HUES64 (cell line): ENCODE measurements at regions not wholly inside any gene's neighbourhood (a gene's known extent, or its start where the extent isn't known, plus 50 kb on each side); places are given as distances from the start of the nearest gene placed in this dataset.

ENCODE experiments used
- H3K27ac ChIP-seq: 2 replicates; pipeline ENCODE4 v1.7.0; 2013; ENCODE audit warnings: low read depth, low read length, inconsistent platforms
- H3K27me3 ChIP-seq: 2 replicates; pipeline ENCODE4 v1.6.1; 2013; ENCODE audit warnings: mild to moderate bottlenecking, low read length; ENCODE audit not compliant: insufficient read depth
- H3K36me3 ChIP-seq: 2 replicates; pipeline ENCODE4 v1.6.1; 2013; ENCODE audit warnings: mild to moderate bottlenecking, low read length; ENCODE audit not compliant: insufficient read depth
- H3K4me1 ChIP-seq: 2 replicates; pipeline ENCODE4 v1.6.1; 2013; ENCODE audit warnings: mild to moderate bottlenecking, low read length, moderate library complexity; ENCODE audit not compliant: insufficient read depth
- H3K4me3 ChIP-seq: 2 replicates; pipeline ENCODE4 v1.5.1; 2013; ENCODE audit warnings: mild to moderate bottlenecking, low read length, moderate library complexity
- H3K9ac ChIP-seq: 2 replicates; pipeline ENCODE4 v1.6.1; 2013; ENCODE audit warnings: mild to moderate bottlenecking, low read depth, low read length
- H3K9me3 ChIP-seq: 2 replicates; pipeline ENCODE4 v1.6.1; 2013; ENCODE audit warnings: low read depth, low read length; ENCODE audit not compliant: insufficient read depth
- WGBS: fragments of 150-250, 120-280 bp; methylation state at CpG from one replicate; pipeline ENCODE4 v1.1.7; 2013; ENCODE audit warnings: missing lambda C conversion rate; 5-methylcytosine and 5-hydroxymethylcytosine counted together

DNA sequence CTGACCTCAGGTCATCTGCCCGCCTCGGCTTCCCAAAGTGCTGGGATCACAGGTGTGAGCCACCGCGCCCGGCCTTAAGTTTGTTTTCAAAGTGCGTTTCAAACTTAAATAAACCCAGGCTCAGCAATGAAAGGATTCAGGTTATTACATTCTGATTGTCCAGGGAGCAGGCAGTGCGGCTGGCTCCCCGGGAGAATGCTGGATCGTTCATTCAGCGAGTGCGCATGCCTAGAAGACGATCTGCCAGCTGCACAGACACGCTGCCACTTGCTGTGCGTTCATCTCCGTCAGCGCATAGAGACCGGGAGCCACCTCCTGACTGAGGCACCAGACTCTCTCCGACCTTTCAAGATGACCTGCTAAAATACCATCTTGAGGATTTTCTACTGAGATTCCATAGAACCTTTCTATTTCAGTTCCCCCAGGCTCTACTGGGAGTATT is 163.9 kb upstream of the ZNF217 start:
- WGBS = 95% methylated on average over 18 of the region's 18 CpGs
- H3K4me3 ChIP-seq = no peak overlapping the region
- H3K9ac ChIP-seq = no peak overlapping the region
- H3K27ac ChIP-seq = no peak overlapping the region
- no peaks in the 10 kb centered on the region for H3K27me3 ChIP-seq
- H3K36me3 ChIP-seq = no peaks in the 10 kb centered on the region
- peaks cover 29% of the 10 kb centered on the region for H3K4me1 ChIP-seq
- no peaks in the 10 kb centered on the region for H3K9me3 ChIP-seq

- Histone ChIP-seq H3K36me3 (no peaks in the 10 kb centered on the region), H3K9me3 (no peaks in the 10 kb centered on the region), H3K27me3 (no peaks in the 10 kb centered on the region), H3K27ac (peak overlapping the region; percentile 21; the same call in 1 of the 2 replicates), H3K9ac (no peak overlapping the region), H3K4me3 (no peak overlapping the region), H3K4me1 (peaks cover 44% of the 10 kb centered on the region)
- WGBS = 87% methylated on average over 8 of the region's 8 CpGs
Measured at GRCh38 chr20:53755733-53756531, 162.3 kb upstream of the ZNF217 start.

GRCh38 chr20:53753880-53754459 is 160.3 kb upstream of the ZNF217 start:
- WGBS = no CpG with 5 or more reads among the region's 2 CpGs
- Histone ChIP-seq H3K4me3 (no peak overlapping the region), H3K9ac (peak overlapping the region; percentile 73; the same call in 1 of the 2 replicates), H3K27ac (peak overlapping the region; percentile 92), H3K36me3 (no peaks in the 10 kb centered on the region), H3K27me3 (no peaks in the 10 kb centered on the region), H3K9me3 (no peaks in the 10 kb centered on the region), H3K4me1 (peaks cover 51% of the 10 kb centered on the region)

DNA sequence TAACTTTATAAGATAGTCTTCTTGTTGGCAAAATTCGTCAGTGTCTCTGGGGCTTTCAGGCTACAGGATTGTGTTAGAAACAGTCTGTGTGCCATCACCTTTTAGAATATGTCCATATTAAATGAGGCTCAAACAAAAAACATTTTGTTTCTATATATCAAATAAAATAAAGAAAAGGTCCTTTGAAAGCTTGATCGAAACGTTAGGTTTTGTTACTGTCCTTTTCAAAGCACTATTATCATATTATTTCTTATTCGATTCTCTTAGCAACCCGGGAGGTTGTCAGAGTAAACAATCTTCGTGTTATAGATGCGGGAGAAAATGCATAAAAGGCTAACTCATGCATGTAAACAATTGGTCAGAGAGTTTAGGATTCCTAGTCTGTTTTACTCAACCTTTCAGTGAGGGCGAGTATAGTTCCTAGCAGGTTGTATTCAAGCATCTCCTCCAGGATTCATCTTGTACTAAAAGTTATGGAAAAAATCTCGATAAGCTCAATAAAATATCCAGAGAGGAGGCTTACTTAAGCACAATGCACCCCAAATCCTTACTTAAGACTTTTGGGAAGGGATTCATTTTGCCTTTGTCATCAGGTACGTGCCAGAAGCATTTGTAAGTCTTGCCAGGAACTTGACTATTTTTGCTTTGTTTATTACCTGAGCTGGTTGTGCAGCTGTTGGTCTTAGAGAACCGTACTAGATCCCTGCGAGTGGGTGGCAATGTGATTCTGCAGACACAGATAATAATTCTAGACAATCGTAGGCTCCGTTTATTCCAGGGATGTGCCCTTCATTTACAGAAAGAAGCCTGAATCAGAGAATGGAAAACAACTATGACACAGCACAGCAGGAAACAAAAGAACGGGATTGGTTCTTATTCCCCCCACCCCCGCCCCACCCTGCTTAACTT is 159.6 kb upstream of the ZNF217 start:
- Histone ChIP-seq H3K36me3 (no peaks in the 10 kb centered on the region), H3K9ac (peak overlapping the region; percentile 73), H3K27me3 (no peaks in the 10 kb centered on the region), H3K27ac (peak overlapping the region; percentile 92), H3K4me3 (peak overlapping the region; percentile 29), H3K9me3 (no peaks in the 10 kb centered on the region), H3K4me1 (peaks cover 51% of the 10 kb centered on the region)
- WGBS = 31% methylated on average over 13 of the region's 16 CpGs

DNA sequence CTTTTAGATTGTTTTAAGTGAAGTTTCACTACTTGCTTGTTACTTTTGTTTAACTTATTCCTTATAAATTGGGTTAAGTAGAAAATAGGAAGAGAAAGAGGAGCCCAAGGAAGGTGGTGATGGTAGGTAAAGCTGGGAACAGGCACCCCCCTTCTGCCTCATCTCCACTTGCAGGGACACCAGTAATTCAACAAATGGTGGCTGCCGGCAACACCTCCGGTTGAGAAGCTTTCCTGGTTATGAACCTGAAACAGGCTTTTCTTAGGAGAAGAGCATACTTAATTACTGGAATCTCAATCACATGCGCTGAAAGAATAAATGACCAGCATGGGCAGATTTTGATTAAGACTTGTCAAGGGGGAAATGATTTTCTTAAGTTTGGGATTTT is 158.9 kb upstream of the ZNF217 start:
- Histone ChIP-seq H3K36me3 (no peaks in the 10 kb centered on the region), H3K27ac (peak overlapping the region; percentile 92; the same call in 1 of the 2 replicates), H3K27me3 (no peaks in the 10 kb centered on the region), H3K4me1 (peaks cover 51% of the 10 kb centered on the region), H3K9me3 (no peaks in the 10 kb centered on the region), H3K4me3 (no peak overlapping the region), H3K9ac (peak overlapping the region; percentile 73; the same call in 1 of the 2 replicates)
- 47% methylated on average over 3 of the region's 3 CpGs for WGBS

GRCh38 chr20:53751620-53752318 is 158.1 kb upstream of the ZNF217 start:
- Histone ChIP-seq H3K27me3 (no peaks in the 10 kb centered on the region), H3K4me1 (peaks cover 51% of the 10 kb centered on the region), H3K4me3 (no peak overlapping the region), H3K36me3 (no peaks in the 10 kb centered on the region), H3K27ac (peak overlapping the region; percentile 58), H3K9ac (peak overlapping the region; percentile 11; the same call in 1 of the 2 replicates), H3K9me3 (no peaks in the 10 kb centered on the region)
- WGBS = 68% methylated on average over 7 of the region's 9 CpGs

DNA sequence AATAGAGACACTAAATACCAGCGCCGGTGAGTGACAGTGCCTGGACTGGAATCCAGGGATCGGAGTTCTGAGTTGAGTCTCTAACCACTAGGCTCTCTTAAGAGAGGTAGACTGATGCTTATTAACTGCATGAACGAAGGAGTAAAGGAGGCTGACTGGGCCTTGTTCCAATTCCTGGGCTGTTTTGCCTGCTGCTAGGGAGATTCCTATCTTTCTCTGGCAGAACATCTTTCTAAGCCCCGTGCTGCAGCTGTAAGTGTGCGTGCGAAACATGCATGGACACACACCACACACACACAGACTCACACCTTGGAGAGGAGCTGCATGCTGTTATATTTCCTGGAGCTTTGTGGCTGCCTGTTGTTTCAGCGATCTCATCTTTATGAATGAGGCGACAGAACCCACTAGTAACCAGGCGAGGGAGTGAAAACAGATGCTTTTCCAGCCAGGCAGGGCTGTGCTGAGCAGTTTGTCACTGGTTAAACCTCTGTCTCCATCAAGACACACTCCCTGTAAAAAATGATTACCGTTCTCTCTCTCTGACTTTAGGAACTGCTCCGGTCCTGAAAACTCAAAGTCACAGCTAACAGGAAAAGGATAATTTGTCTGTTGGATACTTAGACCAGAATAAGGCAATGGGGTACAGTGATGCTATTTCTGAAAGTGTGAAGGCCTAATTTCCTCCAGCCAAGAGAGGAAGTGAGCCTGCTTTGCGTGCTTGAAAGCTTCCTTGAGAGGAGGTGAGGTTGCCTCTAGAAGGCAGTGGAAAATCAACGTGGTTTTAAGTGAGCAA is 157.4 kb upstream of the ZNF217 start:
- no peaks in the 10 kb centered on the region for H3K27me3 ChIP-seq
- 73% methylated on average over 14 of the region's 14 CpGs for WGBS
- peak overlapping the region; percentile 58 for H3K27ac ChIP-seq
- peaks cover 46% of the 10 kb centered on the region for H3K4me1 ChIP-seq
- H3K36me3 ChIP-seq = no peaks in the 10 kb centered on the region
- H3K9ac ChIP-seq = peak overlapping the region; percentile 11; the same call in 1 of the 2 replicates
- H3K9me3 ChIP-seq = no peaks in the 10 kb centered on the region
- H3K4me3 ChIP-seq = no peak overlapping the region

DNA sequence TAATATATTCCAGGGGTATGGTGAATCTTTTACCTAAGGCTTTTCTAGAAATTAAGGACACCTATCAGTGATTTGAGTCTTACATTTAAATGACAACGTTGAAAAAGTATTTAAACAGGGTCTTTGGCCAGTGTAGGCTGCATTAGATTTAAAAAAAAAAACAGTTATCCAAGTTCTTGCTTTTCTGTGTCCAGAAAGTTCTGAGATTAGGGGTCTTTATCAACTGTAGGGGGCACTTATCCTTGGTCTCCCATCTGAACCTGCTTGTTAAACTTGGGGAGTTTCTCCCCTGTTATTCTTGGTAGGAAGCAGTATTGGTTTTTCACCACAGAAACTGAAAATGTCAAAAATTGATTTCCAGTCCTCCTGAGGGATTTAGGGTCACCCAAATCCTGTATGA is 155.9 kb upstream of the ZNF217 start:
- no peaks in the 10 kb centered on the region for H3K36me3 ChIP-seq
- WGBS = 83% methylated on average over 1 of the region's 1 CpG
- H3K9ac ChIP-seq = no peak overlapping the region
- H3K9me3 ChIP-seq = no peaks in the 10 kb centered on the region
- H3K4me3 ChIP-seq = no peak overlapping the region
- H3K4me1 ChIP-seq = peaks cover 42% of the 10 kb centered on the region
- H3K27me3 ChIP-seq = no peaks in the 10 kb centered on the region
- H3K27ac ChIP-seq = no peak overlapping the region

- no peak overlapping the region for H3K27ac ChIP-seq
- H3K9ac ChIP-seq = no peak overlapping the region
- H3K27me3 ChIP-seq = no peaks in the 10 kb centered on the region
- no peaks in the 10 kb centered on the region for H3K9me3 ChIP-seq
- H3K4me1 ChIP-seq = peaks cover 37% of the 10 kb centered on the region
- no peaks in the 10 kb centered on the region for H3K36me3 ChIP-seq
- H3K4me3 ChIP-seq = no peak overlapping the region
- 88% methylated on average over 6 of the region's 6 CpGs for WGBS
Measured at GRCh38 chr20:53748821-53749421, 155.3 kb upstream of the ZNF217 start.

GRCh38 chr20:53748176-53748575 is 154.5 kb upstream of the ZNF217 start:
- Histone ChIP-seq H3K27ac (no peak overlapping the region), H3K36me3 (no peaks in the 10 kb centered on the region), H3K9me3 (no peaks in the 10 kb centered on the region), H3K27me3 (no peaks in the 10 kb centered on the region), H3K4me1 (peaks cover 32% of the 10 kb centered on the region), H3K9ac (no peak overlapping the region), H3K4me3 (no peak overlapping the region)
- whole genome bisulfite sequencing = 87% methylated on average over 2 of the region's 2 CpGs
